Stimulated activated naive B cell treated with anti-CD40 and anti-IgM and Interleukin-4, amounts not matched to agents 10 μg/mL and 1 μg/mL and 100 μg/mL, for 72 hours (primary cell): ENCODE measurements at regions not wholly inside any gene's neighbourhood (a gene's known extent, or its start where the extent isn't known, plus 50 kb on each side); places are given as distances from the start of the nearest gene placed in this dataset.

Source experiments
- ATAC-seq, 2 donors: fragments of 150-1000 bp; cut with Tn5 transposase; replicated peaks; 2 replicates each; pipeline ENCODE4 v1.10.0; 2021; ENCODE audit warnings: moderate library complexity in 1 of 2
- DNase-seq: peaks from one replicate; pipeline ENCODE4 v3.0.0; 2021
- H3K27ac Mint-ChIP-seq: one replicate; pipeline ENCODE4 v1.8.0; 2022; ENCODE audit warnings: mild to moderate bottlenecking, mixed read lengths
- H3K27me3 Mint-ChIP-seq, 2 donors: one replicate each; pipeline ENCODE4 v1.8.0; 2022; ENCODE audit warnings: mixed read lengths in 2 of 2
- H3K36me3 Mint-ChIP-seq, 2 donors: one replicate each; pipeline ENCODE4 v1.8.0; 2022; ENCODE audit warnings: mixed read lengths in 2 of 2, mild to moderate bottlenecking in 1 of 2
- H3K4me1 Mint-ChIP-seq, 2 donors: one replicate each; pipeline ENCODE4 v1.8.0; 2022; ENCODE audit warnings: mixed read lengths in 2 of 2, mild to moderate bottlenecking in 1 of 2
- H3K4me3 Mint-ChIP-seq, 2 donors: one replicate each; pipeline ENCODE4 v1.8.0; 2022; ENCODE audit warnings: mild to moderate bottlenecking in 2 of 2, mixed read lengths in 2 of 2, moderate library complexity in 1 of 2
- H3K9me3 Mint-ChIP-seq, 2 donors: one replicate each; pipeline ENCODE4 v1.8.0; 2022; ENCODE audit warnings: mixed read lengths in 2 of 2, mild to moderate bottlenecking in 1 of 2

GRCh38 chr4:129371926-129372325 is 276.0 kb downstream of the C4orf33 start:
- peaks cover 0 to 4% of the 10 kb centered on the region in 2 donors for H3K27me3 Mint-ChIP-seq
- H3K4me3 Mint-ChIP-seq, result no peak overlapping the region
- ATAC-seq, result no peak
- DNase-seq, result no peak
- no peaks in the 10 kb centered on the region for H3K4me1 Mint-ChIP-seq
- H3K27ac Mint-ChIP-seq, result no peak overlapping the region
- no peaks in the 10 kb centered on the region for H3K9me3 Mint-ChIP-seq
- no peaks in the 10 kb centered on the region for H3K36me3 Mint-ChIP-seq

GRCh38 chr4:129377131-129377845 is 281.3 kb downstream of the C4orf33 start:
- ATAC-seq (no peak), DNase-seq (no peak)
- no peaks in the 10 kb centered on the region for H3K9me3 Mint-ChIP-seq
- H3K4me3 Mint-ChIP-seq, result no peak overlapping the region
- no peaks in the 10 kb centered on the region for H3K4me1 Mint-ChIP-seq
- H3K27me3 Mint-ChIP-seq, result no peaks in the 10 kb centered on the region
- H3K36me3 Mint-ChIP-seq, result no peaks in the 10 kb centered on the region
- no peak overlapping the region for H3K27ac Mint-ChIP-seq

DNA sequence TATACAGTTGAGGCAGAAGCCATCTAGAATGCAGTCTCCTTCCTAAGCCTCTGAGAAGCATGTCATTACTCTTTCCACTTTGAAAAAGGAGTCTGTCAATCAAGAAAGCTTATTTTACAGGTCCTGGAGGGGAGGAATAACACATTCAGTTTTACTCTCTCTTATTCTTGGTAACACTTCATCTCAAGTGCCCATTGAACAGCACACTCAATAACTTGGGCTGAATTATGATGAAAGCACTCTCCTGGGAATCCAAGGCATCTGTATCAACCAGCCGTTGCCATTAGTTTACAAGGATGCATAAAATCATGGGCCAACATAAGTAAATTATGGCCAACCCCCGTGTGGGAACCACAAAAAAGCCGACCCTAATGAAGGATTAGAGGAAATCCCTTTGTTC is 282.4 kb downstream of the C4orf33 start:
- Mint-ChIP-seq H3K27ac (no peak overlapping the region), H3K4me1 (no peaks in the 10 kb centered on the region), H3K36me3 (no peaks in the 10 kb centered on the region), H3K4me3 (no peak overlapping the region), H3K9me3 (no peaks in the 10 kb centered on the region), H3K27me3 (no peaks in the 10 kb centered on the region)
- DNase-seq (no peak), ATAC-seq (no peak)

- Mint-ChIP-seq H3K4me3 (no peak overlapping the region), H3K27ac (no peak overlapping the region), H3K9me3 (no peaks in the 10 kb centered on the region), H3K36me3 (no peaks in the 10 kb centered on the region), H3K27me3 (no peaks in the 10 kb centered on the region), H3K4me1 (no peaks in the 10 kb centered on the region)
- ATAC-seq (no peak), DNase-seq (no peak)
Measured at GRCh38 chr4:129379429-129379828, 283.5 kb downstream of the C4orf33 start.

- Mint-ChIP-seq H3K9me3 (peaks cover 0 to 3% of the 10 kb centered on the region in 2 donors), H3K27me3 (no peaks in the 10 kb centered on the region), H3K4me3 (no peak overlapping the region), H3K36me3 (no peaks in the 10 kb centered on the region), H3K27ac (no peak overlapping the region), H3K4me1 (no peaks in the 10 kb centered on the region)
- DNase-seq (no peak), ATAC-seq (no peak)
Measured at GRCh38 chr4:129384974-129385373, 289.0 kb downstream of the C4orf33 start.

DNA sequence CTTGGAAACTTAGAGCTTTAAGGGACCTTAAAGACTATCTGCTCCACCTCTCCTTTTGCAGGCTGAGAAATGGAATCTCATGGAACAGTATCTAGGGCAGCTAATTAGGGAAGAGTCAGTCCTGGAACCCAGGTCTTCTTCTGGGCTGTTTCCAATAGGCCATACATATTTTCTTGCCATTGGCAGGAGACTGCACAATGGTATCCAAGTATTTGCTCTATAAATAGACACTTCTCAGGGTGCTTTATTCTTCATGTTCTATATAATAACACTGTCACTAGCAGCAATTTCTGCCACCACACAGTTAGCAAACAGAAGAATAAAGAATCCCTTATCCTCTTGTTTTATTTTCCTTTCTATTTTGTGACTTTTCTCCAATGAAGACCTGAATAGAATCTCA is 291.7 kb downstream of the C4orf33 start:
- no peaks in the 10 kb centered on the region for H3K27me3 Mint-ChIP-seq
- peaks cover 0 to 3% of the 10 kb centered on the region in 2 donors for H3K9me3 Mint-ChIP-seq
- no peak for DNase-seq
- no peaks in the 10 kb centered on the region for H3K4me1 Mint-ChIP-seq
- H3K36me3 Mint-ChIP-seq, result no peaks in the 10 kb centered on the region
- no peak overlapping the region for H3K4me3 Mint-ChIP-seq
- ATAC-seq, result no peak
- H3K27ac Mint-ChIP-seq, result no peak overlapping the region

DNA sequence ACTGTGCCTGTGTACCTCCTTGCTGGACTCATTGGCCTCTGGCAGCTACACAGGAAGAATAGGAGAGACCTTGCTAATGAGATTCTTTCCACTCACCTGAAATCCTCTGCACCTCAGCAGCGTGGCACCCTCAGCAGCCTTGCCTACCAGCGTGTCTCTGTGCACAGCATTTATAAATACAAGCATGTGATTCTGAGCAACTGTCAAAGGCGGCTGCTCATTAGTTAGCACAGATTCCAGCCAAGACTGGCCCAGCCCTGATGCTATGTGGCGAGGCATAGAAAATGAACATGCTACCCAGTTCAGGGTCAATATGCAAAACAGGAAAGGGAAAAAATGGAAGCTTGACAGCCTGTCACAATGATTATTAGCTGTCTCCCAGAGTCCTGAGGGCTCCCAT is 298.0 kb downstream of the C4orf33 start:
- Mint-ChIP-seq H3K4me1 (no peaks in the 10 kb centered on the region), H3K36me3 (peaks cover 0 to under 1% of the 10 kb centered on the region in 2 donors), H3K4me3 (no peak overlapping the region), H3K27me3 (no peaks in the 10 kb centered on the region), H3K27ac (no peak overlapping the region), H3K9me3 (peaks cover 2 to 5% of the 10 kb centered on the region in 2 donors)
- ATAC-seq (no peak), DNase-seq (no peak)

GRCh38 chr4:129394635-129395034 is 298.7 kb downstream of the C4orf33 start:
- H3K27ac Mint-ChIP-seq, result no peak overlapping the region
- DNase-seq (no peak), ATAC-seq (no peak)
- H3K27me3 Mint-ChIP-seq, result no peaks in the 10 kb centered on the region
- no peaks in the 10 kb centered on the region for H3K4me1 Mint-ChIP-seq
- no peak overlapping the region for H3K4me3 Mint-ChIP-seq
- H3K9me3 Mint-ChIP-seq, result peaks cover 5 to 6% of the 10 kb centered on the region in 2 donors
- H3K36me3 Mint-ChIP-seq, result peaks cover 0 to 4% of the 10 kb centered on the region in 2 donors

DNA sequence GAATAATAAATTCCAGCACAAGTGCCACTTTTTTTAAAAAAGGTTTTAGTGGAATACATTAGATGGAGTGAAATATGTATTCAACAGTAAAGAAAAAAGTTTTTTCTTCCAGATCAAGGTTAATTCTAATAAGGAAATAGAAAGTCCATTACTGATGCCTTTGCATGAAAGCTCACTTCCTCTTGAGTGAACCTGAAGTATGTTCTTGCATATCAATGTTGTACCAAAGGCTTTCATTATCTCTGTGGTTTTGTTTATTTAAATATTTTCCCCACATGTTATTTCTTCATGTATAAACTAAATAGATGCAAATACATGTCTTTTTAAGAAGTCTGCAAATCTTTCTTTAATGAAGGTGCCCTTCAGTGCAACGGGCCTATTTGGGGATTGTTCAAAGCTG is 307.9 kb downstream of the C4orf33 start:
- H3K9me3 Mint-ChIP-seq, result peaks cover 6 to 8% of the 10 kb centered on the region in 2 donors
- no peak for DNase-seq
- H3K27me3 Mint-ChIP-seq, result no peaks in the 10 kb centered on the region
- H3K27ac Mint-ChIP-seq, result no peak overlapping the region
- no peaks in the 10 kb centered on the region for H3K4me1 Mint-ChIP-seq
- peaks cover 0 to 4% of the 10 kb centered on the region in 2 donors for H3K36me3 Mint-ChIP-seq
- no peak overlapping the region for H3K4me3 Mint-ChIP-seq
- ATAC-seq, result no peak

GRCh38 chr4:129410115-129410514 is 314.2 kb downstream of the C4orf33 start:
- H3K4me1 Mint-ChIP-seq, result no peaks in the 10 kb centered on the region
- H3K36me3 Mint-ChIP-seq, result no peaks in the 10 kb centered on the region
- DNase-seq (no peak), ATAC-seq (no peak)
- H3K27me3 Mint-ChIP-seq, result no peaks in the 10 kb centered on the region
- no peaks in the 10 kb centered on the region for H3K9me3 Mint-ChIP-seq
- no peak overlapping the region for H3K4me3 Mint-ChIP-seq
- no peak overlapping the region for H3K27ac Mint-ChIP-seq

DNA sequence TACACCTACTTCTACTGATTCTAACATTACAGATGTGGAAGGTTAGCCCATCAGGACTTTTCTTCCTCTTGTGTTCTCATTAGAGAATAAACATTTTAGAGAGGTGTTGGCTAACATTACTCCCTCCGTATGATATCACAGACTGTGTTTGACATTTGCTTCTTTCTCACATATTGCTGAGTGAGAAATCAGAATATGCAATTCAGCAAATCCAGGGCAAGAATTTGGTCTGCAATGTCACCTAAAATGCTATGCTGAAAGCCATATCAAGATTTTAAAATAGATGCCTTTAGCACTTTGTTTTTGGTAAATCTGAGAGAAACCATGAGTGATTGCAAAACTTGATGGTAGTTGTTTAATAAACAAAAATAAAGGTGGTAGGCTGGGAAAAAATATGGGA is 319.1 kb downstream of the C4orf33 start:
- Mint-ChIP-seq H3K27ac (no peak overlapping the region), H3K4me1 (no peaks in the 10 kb centered on the region), H3K36me3 (no peaks in the 10 kb centered on the region), H3K4me3 (no peak overlapping the region), H3K9me3 (peaks cover 0 to 2% of the 10 kb centered on the region in 2 donors), H3K27me3 (no peaks in the 10 kb centered on the region)
- DNase-seq (no peak), ATAC-seq (no peak)

- DNase-seq (no peak), ATAC-seq (no peak)
- H3K4me1 Mint-ChIP-seq, result no peaks in the 10 kb centered on the region
- no peaks in the 10 kb centered on the region for H3K36me3 Mint-ChIP-seq
- H3K27me3 Mint-ChIP-seq, result no peaks in the 10 kb centered on the region
- H3K27ac Mint-ChIP-seq, result no peak overlapping the region
- no peak overlapping the region for H3K4me3 Mint-ChIP-seq
- peaks cover 0 to 2% of the 10 kb centered on the region in 2 donors for H3K9me3 Mint-ChIP-seq
Measured at GRCh38 chr4:129420637-129421036, 324.7 kb downstream of the C4orf33 start.

- ATAC-seq, result no peak
- H3K27ac Mint-ChIP-seq, result no peak overlapping the region
Measured at GRCh38 chr4:129422277-129422676, 326.3 kb downstream of the C4orf33 start.

GRCh38 chr4:129428454-129428853 is 332.5 kb downstream of the C4orf33 start:
- ATAC-seq (no peak), DNase-seq (no peak)
- H3K9me3 Mint-ChIP-seq, result no peaks in the 10 kb centered on the region
- H3K27ac Mint-ChIP-seq, result no peak overlapping the region
- no peaks in the 10 kb centered on the region for H3K27me3 Mint-ChIP-seq
- no peak overlapping the region for H3K4me3 Mint-ChIP-seq
- no peaks in the 10 kb centered on the region for H3K36me3 Mint-ChIP-seq
- H3K4me1 Mint-ChIP-seq, result no peaks in the 10 kb centered on the region

More at GRCh38 chr4:129422277-129422676, 326.3 kb downstream of the C4orf33 start:
- Mint-ChIP-seq H3K4me1 (no peaks in the 10 kb centered on the region), H3K4me3 (no peak overlapping the region), H3K9me3 (no peaks in the 10 kb centered on the region), H3K27me3 (no peaks in the 10 kb centered on the region), H3K36me3 (no peaks in the 10 kb centered on the region)
- DNase-seq, result no peak

DNA sequence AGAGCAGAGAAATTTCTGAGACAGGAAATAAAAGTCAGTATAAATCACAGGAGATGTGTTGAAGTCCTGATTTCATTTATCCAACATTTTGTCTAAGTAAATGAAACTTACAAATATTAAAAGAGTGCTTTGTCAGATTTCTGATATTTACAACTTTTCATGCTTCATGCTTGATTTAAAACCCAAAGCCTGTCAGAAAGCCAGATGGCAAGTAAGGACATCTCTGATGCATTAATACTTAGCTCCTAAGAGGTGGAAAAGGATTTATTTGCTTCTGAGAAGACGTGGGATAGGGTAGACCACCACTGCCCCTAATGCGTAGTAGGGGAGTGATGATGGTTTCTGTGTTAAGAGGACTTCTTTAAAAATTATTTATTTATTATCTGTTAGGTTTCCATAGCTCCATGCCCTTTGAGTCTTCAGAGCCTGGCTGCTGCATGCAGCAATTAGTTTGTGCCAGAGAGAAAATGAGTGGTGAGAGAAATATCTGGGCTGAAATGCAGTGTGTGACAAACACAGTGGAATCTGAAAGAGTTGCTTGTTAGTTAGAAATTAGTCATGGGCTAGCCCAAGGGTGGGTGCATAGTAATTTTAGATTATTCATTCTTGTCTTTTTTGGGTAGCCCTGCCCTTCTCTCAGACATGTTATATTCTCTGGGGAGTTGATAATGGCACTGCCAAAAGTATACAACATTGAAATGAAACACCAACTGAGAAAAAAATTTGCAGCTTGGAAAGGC is 333.8 kb downstream of the C4orf33 start:
- no peak for ATAC-seq
- Mint-ChIP-seq H3K36me3 (no peaks in the 10 kb centered on the region), H3K4me3 (no peak overlapping the region), H3K27me3 (no peaks in the 10 kb centered on the region), H3K4me1 (no peaks in the 10 kb centered on the region), H3K9me3 (peaks cover 0 to 2% of the 10 kb centered on the region in 2 donors), H3K27ac (no peak overlapping the region)
- DNase-seq, result no peak
